HG03097 (cell line): ENCODE measurements at regions not wholly inside any gene's neighbourhood (a gene's known extent, or its start where the extent isn't known, plus 50 kb on each side); places are given as distances from the start of the nearest gene placed in this dataset.
"Not testable (repeated sequence)": the region's sequence is repeated elsewhere in the genome, so short reads cannot be mapped to it uniquely, and the experiment has no call there.

Experiments
- ATAC-seq: cut with Tn5 transposase; IDR thresholded peaks from one replicate; pipeline ENCODE4 v1.9.1; 2021; ENCODE audit not compliant: unreplicated experiment, low FRiP score

DNA sequence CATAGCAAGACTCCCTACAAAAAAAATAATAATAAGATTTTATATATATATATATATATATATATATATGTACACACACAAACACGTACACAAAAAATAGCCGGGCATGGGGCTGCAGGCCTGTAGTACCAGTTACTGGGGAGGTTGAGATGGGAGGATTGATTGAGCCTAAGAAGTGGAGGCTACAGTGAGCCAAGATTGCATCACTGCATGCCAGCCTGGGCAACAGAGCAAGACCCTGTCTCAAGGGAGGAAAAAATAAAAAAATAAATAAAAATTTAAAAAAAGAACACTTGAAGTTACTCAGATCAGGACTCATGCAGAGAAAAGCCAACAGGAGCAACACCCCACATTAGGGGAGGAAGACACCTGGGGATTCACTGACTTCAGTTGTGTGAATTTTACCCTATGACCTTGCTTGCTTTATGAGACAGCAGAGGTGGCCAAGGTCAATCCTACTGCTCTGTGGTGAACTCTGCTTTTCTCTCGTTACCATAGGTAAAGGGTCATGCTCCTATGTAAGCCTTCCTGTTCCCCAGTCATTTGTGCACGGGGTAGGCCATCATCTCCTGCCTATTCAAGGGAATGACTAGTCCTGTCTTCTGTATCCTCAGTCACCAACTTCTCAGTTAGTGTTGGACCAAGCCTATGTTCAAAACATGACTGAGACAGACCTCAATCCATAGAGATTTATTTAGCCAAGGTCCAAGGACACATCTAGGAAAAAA lies 1119.8 kb upstream of the TMEM132C start:
- ATAC-seq = no peak

DNA sequence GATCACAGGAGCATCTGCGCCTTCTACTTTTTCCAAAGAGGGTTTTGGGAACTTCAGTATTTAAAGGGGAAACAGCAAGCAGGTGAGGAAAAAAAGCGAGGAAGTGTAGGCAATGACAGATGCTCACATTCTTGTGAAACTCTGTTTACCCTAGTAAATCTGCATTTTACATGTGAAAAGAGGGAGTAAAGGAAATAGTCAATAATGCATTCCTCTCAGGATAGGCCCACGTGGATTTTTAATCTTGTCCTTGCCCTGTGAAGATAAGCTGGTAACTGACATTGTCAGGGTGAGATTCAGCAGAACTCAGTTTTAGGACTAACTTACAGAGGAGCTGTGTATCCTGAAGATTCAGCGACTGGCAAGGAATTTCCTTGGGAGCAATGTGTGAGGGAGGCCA lies 1119.2 kb upstream of the TMEM132C start:
- ATAC-seq = no peak

DNA sequence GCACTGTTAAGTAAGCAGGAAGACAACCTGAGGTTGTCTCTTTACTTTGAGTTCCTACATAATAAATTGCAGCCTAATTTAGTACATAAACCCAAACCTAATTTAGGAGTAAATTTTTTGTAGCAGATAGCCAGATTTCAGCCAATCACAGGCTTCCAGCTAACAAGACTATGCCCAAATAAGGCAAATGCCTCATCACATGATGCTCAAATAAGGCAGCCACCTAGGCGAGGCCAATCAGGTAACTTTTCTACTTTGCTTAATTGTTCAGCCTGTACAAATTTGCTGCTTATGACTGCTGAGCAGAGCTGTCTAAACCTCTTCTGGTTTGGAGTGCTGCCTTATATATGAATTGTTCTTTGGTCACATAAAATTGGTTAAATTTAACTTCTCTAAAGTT lies 1118.7 kb upstream of the TMEM132C start:
- ATAC-seq = no peak

DNA sequence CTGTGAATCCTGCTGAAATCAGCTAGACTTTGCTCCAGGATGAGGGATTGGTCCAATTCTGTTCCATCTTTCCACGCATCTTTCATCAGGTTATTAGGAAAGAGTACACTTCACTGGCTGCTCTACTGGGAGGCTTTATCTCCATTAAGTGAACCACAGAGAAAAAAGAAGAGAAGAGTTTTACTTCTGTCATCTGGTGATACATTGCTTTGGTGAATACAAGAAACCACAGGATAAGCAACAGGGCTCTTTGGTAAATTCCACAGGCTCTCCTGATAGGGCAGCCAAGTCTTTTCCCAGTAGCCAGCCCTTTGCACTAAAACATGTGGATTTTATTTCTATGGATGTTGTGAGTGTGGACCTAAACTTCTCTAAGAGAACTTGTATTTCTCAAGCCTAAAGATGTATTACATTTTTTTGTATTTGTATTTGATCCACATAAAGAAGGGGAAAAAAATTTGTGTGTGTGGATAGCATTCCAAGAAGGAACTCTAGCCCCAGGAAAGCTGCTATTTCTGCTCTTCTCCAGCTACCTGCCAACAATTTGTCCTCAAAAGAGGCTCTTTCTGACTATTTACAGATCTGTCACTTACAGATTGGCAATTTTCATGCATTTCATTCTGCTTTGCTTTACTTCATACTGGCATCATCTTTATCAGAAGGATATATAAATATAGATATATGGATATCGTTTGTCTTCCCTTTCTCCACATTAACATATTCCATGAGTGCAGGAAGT lies 1117.6 kb upstream of the TMEM132C start:
- no peak for ATAC-seq

DNA sequence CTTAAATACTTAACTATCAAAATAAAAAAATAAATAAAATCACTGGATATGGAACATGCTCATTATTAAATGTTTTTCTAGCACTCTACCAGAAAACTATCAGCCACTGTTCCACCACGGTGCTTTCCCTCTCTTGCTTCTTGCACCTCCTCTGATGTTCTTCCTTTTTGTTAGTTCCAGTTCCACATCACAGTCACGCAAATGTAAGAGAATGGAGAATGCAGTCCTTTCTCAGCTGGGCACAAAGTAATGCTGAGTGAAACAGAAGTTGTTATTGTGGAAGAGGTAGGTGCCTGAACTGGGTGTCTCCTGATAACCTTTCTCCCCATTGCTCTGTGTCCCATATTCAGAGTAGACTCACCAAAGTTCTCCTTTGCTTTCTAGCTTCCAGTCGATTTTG lies 1116.9 kb upstream of the TMEM132C start:
- ATAC-seq = no peak

DNA sequence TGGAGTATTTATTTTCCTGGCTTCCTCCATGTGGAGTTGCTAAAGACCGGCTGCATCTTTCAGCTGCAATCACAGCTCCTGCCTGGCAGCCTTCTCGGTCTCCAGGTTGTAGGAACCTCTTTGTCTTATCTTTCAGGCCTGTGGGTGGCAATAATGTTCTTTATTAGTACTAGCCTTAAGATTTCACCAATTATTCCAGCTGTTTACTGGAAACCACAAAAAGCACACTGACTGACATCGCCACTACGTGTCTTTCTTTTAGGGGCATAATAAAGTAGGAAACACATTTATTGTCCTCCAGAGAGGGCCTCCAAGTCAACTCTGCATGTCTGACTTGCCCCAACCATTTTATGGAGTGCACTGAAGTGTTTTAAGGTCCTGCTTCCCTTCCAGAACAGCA lies 1116.5 kb upstream of the TMEM132C start:
- no peak for ATAC-seq

DNA sequence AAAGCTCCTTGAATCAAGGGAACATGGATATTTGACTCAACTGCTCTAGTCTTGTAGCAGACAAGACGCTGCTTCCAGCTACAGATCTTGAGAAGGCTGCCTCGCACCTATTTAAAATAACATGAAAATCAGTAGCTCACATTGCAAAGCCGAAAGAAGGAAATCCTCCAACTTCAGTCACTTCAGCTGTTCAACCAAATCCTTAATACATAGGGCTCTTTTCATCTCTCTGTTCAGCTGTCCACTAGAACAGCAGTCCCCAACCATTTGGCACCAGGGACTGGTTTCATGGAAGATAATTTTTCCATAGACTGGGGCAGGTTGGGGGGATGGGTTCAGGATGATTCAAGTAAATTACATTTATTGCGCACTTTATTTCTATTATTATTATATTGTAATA lies 1116.0 kb upstream of the TMEM132C start:
- ATAC-seq = no peak

DNA sequence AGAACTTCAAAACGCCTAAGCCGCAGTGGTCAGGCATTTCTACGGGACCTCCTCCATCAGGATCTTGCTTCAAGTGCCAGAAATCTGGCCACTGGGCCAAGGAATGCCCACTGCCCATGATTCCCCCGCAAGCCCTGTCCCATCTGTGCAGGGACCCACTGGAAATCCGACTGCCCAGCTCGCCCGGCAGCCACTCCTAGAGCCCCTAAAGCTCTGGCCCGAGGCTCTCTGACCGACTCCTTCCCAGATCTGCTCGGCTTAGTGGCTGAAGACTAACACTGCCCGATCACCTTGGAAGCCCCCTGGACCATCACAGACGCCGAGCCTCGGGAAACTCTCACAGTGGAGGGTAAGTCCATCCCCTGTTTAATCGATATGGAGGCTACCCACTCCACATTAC lies 1113.0 kb upstream of the TMEM132C start:
- ATAC-seq = no peak

DNA sequence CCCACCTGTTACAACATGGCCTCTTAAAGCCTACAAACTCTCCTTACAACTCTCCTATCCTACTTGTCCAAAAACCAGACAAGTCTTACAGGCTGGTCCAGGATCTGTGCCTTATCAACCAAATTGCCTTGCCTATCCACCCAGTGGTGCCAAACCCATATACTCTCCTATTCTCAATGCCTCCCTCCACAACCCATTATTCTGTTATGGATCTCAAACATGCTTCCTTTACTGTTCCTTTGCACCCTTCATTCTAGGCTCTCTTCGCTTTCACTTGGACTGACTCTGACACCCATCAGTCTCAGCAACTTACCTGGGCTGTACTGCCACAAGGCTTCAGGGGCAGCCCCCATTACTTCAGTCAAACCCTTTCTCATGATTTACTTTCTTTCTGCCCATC lies 1112.1 kb upstream of the TMEM132C start:
- not testable (repeated sequence) for ATAC-seq

DNA sequence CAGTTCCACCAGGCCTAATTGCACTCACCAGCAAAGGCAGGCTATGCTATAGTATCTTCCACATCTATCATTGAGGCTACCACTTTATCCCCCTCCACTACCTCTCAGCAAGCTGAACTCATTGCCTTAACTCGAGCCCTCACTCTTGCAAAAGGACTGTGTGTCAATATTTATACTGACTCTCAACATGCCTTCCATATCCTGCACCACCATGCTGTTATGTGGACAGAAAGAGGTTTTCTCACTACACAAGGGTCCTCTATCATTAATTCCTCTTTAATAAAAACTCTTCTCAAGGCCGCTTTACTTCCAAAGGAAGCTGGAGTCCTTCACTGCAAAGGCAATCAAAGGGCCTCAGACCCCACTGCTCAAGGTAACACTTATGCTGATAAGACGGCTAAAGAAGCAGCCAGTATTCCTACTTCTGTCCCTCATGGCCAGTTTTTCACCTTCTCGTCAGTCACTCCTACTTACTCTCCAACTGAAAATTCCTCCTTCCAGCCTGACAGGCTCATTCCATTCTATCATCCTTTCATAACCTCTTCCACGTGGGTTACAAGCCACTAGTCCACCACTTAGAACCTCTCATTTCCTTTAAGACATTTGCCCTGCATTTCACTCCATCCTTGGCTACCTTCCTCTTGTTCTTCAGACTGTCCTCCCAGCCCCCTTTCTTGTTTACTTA lies 1110.9 kb upstream of the TMEM132C start:
- ATAC-seq = not testable (repeated sequence)

DNA sequence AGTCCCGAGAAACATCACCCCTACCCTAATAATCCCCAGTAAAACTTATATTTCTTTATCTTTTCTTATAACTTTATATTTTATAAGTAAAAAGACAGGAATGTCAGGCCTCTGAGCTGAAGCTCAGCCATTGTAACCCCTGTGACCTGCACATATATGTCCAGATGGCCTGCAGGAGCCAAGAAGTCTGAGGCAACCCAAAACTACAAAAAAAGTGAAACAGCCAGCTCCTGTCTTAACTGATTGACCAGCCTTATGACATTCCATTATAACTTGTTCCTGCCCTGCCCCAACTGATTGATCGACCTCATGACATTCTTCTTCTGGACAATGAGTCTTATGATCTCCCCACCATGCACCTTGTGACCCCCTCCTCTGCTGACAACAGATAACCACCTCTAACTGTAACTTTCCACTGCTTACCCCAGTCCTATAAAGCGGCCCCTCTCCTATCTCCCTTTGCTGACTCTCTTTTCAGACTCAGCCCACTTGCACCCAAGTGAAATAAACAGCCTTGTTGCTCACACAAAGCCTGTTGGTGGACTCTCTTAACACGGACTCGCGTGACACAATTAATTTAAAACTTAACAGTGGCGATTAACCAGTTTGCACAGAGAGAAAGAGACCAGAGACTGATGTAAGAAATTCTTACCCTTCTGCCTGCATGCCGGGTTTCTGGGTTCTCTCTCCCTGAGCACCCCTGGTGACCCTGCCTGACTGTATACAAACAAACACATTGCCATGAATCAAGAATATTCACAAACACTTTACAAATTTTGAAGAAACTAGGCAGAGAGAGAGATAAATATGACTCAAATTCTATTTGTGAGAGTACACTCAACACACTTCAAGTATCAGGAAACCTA lies 1109.2 kb upstream of the TMEM132C start:
- not testable (repeated sequence) for ATAC-seq

DNA sequence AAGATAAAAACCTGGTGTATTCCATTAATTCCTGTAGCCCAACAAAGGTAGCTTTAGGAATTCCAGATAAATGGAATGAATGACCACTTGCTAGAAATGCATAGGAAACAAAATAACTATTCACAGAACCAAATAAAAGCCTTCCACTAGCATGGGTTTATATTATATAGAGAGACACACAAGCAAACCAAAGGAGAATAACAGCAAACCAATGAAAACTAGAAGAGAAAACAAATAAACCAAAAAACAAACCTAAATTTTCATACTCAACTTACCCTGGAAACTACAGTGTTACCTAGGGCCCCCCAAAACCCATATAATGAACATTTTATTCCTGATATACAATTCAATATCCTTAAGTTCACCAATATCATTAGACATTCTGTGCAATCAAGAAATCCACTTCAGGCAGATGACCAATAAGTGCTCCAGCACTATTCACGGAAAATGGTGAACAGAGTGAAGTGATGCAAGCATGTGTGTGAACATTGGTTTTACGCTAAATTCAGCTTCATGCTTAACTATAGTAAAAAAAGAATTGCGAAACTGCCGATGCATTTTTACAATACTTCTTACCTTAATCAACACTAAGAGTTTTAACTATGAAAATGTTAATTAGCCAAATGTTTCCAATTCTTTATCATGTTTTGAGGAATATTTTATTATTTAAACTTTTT lies 1108.4 kb upstream of the TMEM132C start:
- ATAC-seq = no peak

DNA sequence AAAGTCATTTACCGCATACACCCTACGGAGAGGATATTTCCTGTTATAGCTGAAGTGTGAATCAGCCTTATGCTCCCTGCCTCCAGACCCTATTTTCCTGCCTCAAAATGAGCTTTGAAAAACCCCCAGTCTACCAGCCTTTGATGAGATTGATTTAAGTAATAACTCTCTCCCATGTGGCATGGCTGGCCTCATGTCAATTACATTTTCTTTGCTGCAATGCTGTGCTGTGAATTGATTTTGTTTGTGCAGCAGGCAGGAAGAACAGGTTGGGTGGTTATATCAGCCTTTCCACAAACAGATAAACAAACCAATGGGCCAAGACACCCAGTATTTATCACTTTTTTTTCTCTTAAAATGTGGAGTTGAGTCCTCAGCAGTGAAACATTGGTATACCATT lies 1105.5 kb upstream of the TMEM132C start:
- no peak for ATAC-seq

DNA sequence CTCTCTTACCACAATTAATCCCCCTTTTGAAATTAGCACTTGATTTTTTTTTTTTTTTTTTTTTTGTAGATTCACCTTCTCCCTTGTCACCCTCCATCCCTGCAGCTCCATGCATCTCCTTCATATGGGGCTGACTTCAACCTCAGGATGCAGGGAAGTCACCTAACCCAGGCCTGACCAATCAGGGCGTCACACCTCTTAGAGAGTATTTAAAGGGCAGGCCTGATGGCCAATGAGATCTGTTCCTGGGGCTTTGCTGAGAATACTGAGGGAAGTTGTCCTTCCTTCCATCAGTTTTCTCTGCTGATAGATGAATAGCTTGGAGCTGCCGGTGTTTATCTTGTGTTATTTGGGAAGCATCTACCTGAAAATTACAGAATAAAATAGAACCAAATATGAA lies 1104.7 kb upstream of the TMEM132C start:
- no peak for ATAC-seq

DNA sequence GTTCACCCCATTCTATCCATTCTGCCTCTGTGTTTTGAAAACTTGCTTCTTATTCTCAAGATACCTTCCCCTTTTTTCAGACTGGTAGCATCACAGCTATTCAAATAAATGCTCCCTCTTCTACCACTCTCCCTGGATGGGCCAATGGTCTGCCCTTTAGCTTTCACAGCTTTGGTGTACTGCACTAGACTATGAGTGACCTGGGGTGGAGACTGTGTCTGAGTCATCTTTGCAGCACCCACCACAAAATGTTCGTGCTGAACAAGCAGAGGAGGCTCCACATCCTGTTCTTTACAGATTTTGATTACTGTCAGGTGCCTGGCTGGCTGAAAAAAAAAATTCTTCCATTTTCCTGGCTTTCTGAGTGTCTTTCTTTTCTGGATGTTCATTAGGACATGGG lies 1104.1 kb upstream of the TMEM132C start:
- peak; percentile 80 for ATAC-seq

DNA sequence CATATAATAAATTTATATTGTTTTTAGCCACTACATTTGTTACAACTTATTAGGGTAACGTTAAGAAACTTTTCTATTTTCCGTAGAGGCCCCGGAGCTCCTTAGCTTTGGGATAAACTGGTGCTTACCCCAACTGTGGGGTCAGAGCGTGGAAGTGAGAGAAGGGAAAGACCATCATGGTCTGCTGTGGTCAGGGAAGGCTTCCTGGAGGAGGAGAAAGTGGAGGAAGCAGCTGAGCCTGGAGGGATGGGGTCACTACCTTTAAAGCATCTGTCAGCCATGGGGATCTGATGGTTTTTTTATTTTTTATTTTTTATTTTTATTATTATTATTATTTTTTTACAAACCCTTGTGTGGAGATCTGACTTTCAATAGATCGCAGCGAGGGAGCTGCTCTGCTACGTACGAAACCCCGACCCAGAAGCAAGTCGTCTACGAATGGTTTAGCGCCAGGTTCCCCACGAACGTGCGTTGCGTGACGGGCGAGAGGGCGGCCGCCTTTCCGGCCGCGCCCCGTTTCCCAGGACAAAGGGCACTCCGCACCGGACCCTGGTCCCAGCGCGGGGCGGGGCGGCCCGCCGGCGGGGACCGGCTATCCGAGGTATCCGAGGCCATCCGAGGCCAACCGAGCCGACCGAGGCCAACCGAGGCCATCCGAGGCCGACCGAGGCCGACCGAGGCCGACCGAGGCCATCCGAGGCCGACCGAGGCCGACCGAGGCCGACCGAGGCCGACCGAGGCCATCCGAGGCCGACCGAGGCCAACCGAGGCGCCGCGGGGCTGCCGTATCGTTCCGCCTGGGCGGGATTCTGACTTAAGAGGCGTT lies 1101.2 kb upstream of the TMEM132C start:
- peak; percentile 82 for ATAC-seq

DNA sequence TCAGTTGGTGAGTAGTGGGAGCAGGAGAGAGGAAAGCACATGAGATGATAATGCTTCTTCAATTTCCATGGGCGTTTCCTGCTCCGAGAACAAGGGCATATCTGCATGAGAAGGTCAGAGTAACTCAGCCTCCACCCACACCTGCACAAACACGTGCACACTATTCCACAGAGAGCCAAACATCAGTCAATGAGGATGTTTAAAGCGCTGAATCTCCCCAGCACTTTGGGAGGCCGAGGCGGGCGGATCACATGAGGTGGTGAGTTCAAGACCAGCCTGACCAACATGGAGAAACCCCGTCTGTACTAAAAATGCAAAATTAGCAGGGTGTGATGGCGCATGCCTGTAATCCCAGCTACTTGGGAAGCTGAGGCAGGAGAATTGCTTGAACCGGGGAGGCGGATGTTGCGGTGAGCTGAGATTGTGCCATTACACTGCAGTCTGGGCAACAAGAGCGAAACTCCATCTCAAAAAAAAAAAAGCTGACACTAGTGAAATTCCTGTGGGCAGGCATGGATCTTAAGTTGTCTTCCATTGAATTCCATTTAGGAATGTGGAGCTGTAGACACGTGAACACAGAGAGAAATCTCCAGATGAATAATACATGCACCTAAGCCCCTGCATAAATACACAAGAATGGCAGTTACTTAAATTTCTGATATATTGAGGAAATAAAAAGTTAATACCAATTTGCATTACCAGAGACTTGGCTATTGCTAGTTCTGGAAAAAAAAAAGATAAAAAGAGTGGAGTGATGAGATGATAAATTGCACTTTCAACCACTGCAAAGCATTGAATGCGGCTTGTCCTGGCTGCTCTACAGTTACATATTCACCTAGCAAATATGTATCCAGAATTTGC lies 1097.4 kb upstream of the TMEM132C start:
- no peak for ATAC-seq
